ENCODE measurements at regions not wholly inside any gene's neighbourhood (a gene's known extent, or its start where the extent isn't known, plus 50 kb on each side); places are given as distances from the start of the nearest gene placed in this dataset.
A peak's percentile ranks its signal among the peaks of the same experiment; 100 is the strongest.

- no peak for ATAC-seq (ENCODE audit: low FRiP score)
- Histone ChIP-seq H3K27me3 (ENCODE audit: control insufficient read depth in 1 of 2, insufficient read depth in 2 of 2, low read length in 1 of 2) (no peaks in the 10 kb centered on the region), H3K27ac (ENCODE audit: low read depth in 1 of 2, low read length in 2 of 2) (no peak overlapping the region), H3K4me3 (ENCODE audit: low read length in 2 of 2) (no peak overlapping the region), H3K9me3 (ENCODE audit: control insufficient read depth, low read length) (no peaks in the 10 kb centered on the region), H3K36me3 (ENCODE audit: control insufficient read depth in 1 of 2, insufficient read depth in 2 of 2, low read length in 1 of 2) (no peaks in the 10 kb centered on the region), H3K4me1 (ENCODE audit: control insufficient read depth in 1 of 2, insufficient read depth in 2 of 2, low read length in 2 of 2) (no peaks in the 10 kb centered on the region)
- WGBS, 2 donors = 20 to 22% methylated on average over 11 of the region's 11 CpGs
- peak; percentile 11 to 57 for DNase-seq
- intact Hi-C loops (cut with DNase I) = no loop called here
These were observed 188.7 kb upstream of the SALL3 start for GRCh38 chr18:78790960-78791359.

GRCh38 chr18:78792094-78792493 lies 187.5 kb upstream of the SALL3 start:
- 94 to 96% methylated on average over 9 of the region's 9 CpGs for WGBS, 2 donors
- intact Hi-C loops (cut with DNase I) = no loop called here
- DNase-seq = peak; percentile 24 to 48

GRCh38 chr18:78792736-78793135 lies 186.9 kb upstream of the SALL3 start:
- no peak for ATAC-seq (ENCODE audit: low FRiP score)
- intact Hi-C loops (cut with DNase I) = no loop called here
- 98% methylated on average over 20 of the region's 20 CpGs for WGBS, 2 donors

More at GRCh38 chr18:78792094-78792493, 187.5 kb upstream of the SALL3 start:
- Histone ChIP-seq H3K4me1 (ENCODE audit: control insufficient read depth in 1 of 2, insufficient read depth in 2 of 2, low read length in 2 of 2) (no peaks in the 10 kb centered on the region), H3K9me3 (ENCODE audit: control insufficient read depth, low read length) (no peaks in the 10 kb centered on the region), H3K27ac (ENCODE audit: low read depth in 1 of 2, low read length in 2 of 2) (no peak overlapping the region), H3K4me3 (ENCODE audit: low read length in 2 of 2) (no peak overlapping the region), H3K27me3 (ENCODE audit: control insufficient read depth in 1 of 2, insufficient read depth in 2 of 2, low read length in 1 of 2) (no peaks in the 10 kb centered on the region), H3K36me3 (ENCODE audit: control insufficient read depth in 1 of 2, insufficient read depth in 2 of 2, low read length in 1 of 2) (no peaks in the 10 kb centered on the region)
- ATAC-seq (ENCODE audit: low FRiP score) = no peak

GRCh38 chr18:78793313-78794070 lies 186.1 kb upstream of the SALL3 start:
- intact Hi-C loops (cut with DNase I) = no loop called here
- DNase-seq (peak in 1 of 2 donors; percentile 23), ATAC-seq (ENCODE audit: low FRiP score) (no peak)
- WGBS, 2 donors = 91% methylated on average over 19 of the region's 19 CpGs
- no peaks in the 10 kb centered on the region for H3K4me1 ChIP-seq (ENCODE audit: control insufficient read depth in 1 of 2, insufficient read depth in 2 of 2, low read length in 2 of 2)
- H3K27me3 ChIP-seq (ENCODE audit: control insufficient read depth in 1 of 2, insufficient read depth in 2 of 2, low read length in 1 of 2) = no peaks in the 10 kb centered on the region
- no peaks in the 10 kb centered on the region for H3K9me3 ChIP-seq (ENCODE audit: control insufficient read depth, low read length)
- H3K27ac ChIP-seq (ENCODE audit: low read depth in 1 of 2, low read length in 2 of 2) = no peak overlapping the region
- no peaks in the 10 kb centered on the region for H3K36me3 ChIP-seq (ENCODE audit: control insufficient read depth in 1 of 2, insufficient read depth in 2 of 2, low read length in 1 of 2)
- no peak overlapping the region for H3K4me3 ChIP-seq (ENCODE audit: low read length in 2 of 2)

More at GRCh38 chr18:78792736-78793135, 186.9 kb upstream of the SALL3 start:
- no peaks in the 10 kb centered on the region for H3K9me3 ChIP-seq (ENCODE audit: control insufficient read depth, low read length)
- H3K27me3 ChIP-seq (ENCODE audit: control insufficient read depth in 1 of 2, insufficient read depth in 2 of 2, low read length in 1 of 2) = no peaks in the 10 kb centered on the region
- H3K4me1 ChIP-seq (ENCODE audit: control insufficient read depth in 1 of 2, insufficient read depth in 2 of 2, low read length in 2 of 2) = no peaks in the 10 kb centered on the region
- DNase-seq = peak in 1 of 2 donors; percentile 64
- H3K4me3 ChIP-seq (ENCODE audit: low read length in 2 of 2) = no peak overlapping the region
- H3K27ac ChIP-seq (ENCODE audit: low read depth in 1 of 2, low read length in 2 of 2) = no peak overlapping the region
- no peaks in the 10 kb centered on the region for H3K36me3 ChIP-seq (ENCODE audit: control insufficient read depth in 1 of 2, insufficient read depth in 2 of 2, low read length in 1 of 2)

- 78 to 84% methylated on average over 7 of the region's 7 CpGs for WGBS, 2 donors
- no peaks in the 10 kb centered on the region for H3K27me3 ChIP-seq (ENCODE audit: control insufficient read depth in 1 of 2, insufficient read depth in 2 of 2, low read length in 1 of 2)
- intact Hi-C loops (cut with DNase I) = no loop called here
- no peak overlapping the region for H3K4me3 ChIP-seq (ENCODE audit: low read length in 2 of 2)
- no peaks in the 10 kb centered on the region for H3K4me1 ChIP-seq (ENCODE audit: control insufficient read depth in 1 of 2, insufficient read depth in 2 of 2, low read length in 2 of 2)
- no peak overlapping the region for H3K27ac ChIP-seq (ENCODE audit: low read depth in 1 of 2, low read length in 2 of 2)
- ATAC-seq (ENCODE audit: low FRiP score) (no peak), DNase-seq (peak in 1 of 2 donors; percentile 57)
- H3K36me3 ChIP-seq (ENCODE audit: control insufficient read depth in 1 of 2, insufficient read depth in 2 of 2, low read length in 1 of 2) = no peaks in the 10 kb centered on the region
- H3K9me3 ChIP-seq (ENCODE audit: control insufficient read depth, low read length) = no peaks in the 10 kb centered on the region
These were observed 185.6 kb upstream of the SALL3 start for GRCh38 chr18:78794071-78794430.

GRCh38 chr18:78796693-78797455 lies 182.7 kb upstream of the SALL3 start:
- Histone ChIP-seq H3K4me1 (ENCODE audit: control insufficient read depth in 1 of 2, insufficient read depth in 2 of 2, low read length in 2 of 2) (no peaks in the 10 kb centered on the region), H3K27ac (ENCODE audit: low read depth in 1 of 2, low read length in 2 of 2) (no peak overlapping the region), H3K27me3 (ENCODE audit: control insufficient read depth in 1 of 2, insufficient read depth in 2 of 2, low read length in 1 of 2) (no peaks in the 10 kb centered on the region), H3K36me3 (ENCODE audit: control insufficient read depth in 1 of 2, insufficient read depth in 2 of 2, low read length in 1 of 2) (no peaks in the 10 kb centered on the region), H3K9me3 (ENCODE audit: control insufficient read depth, low read length) (no peaks in the 10 kb centered on the region), H3K4me3 (ENCODE audit: low read length in 2 of 2) (no peak overlapping the region)
- ATAC-seq (ENCODE audit: low FRiP score) = no peak
- intact Hi-C loops (cut with DNase I) = no loop called here
- DNase-seq = peak; percentile 32 to 52
- WGBS, 2 donors = 93% methylated on average over 67 of the region's 67 CpGs

GRCh38 chr18:78797499-78797898 lies 182.1 kb upstream of the SALL3 start:
- Histone ChIP-seq H3K9me3 (ENCODE audit: control insufficient read depth, low read length) (no peaks in the 10 kb centered on the region), H3K4me3 (ENCODE audit: low read length in 2 of 2) (no peak overlapping the region), H3K36me3 (ENCODE audit: control insufficient read depth in 1 of 2, insufficient read depth in 2 of 2, low read length in 1 of 2) (no peaks in the 10 kb centered on the region), H3K4me1 (ENCODE audit: control insufficient read depth in 1 of 2, insufficient read depth in 2 of 2, low read length in 2 of 2) (no peaks in the 10 kb centered on the region), H3K27me3 (ENCODE audit: control insufficient read depth in 1 of 2, insufficient read depth in 2 of 2, low read length in 1 of 2) (no peaks in the 10 kb centered on the region), H3K27ac (ENCODE audit: low read depth in 1 of 2, low read length in 2 of 2) (no peak overlapping the region)
- 92 to 94% methylated on average over 11 of the region's 11 CpGs for WGBS, 2 donors
- DNase-seq = peak; percentile 4 to 48
- no peak for ATAC-seq (ENCODE audit: low FRiP score)
- intact Hi-C loops (cut with DNase I) = no loop called here

- intact Hi-C loops (cut with DNase I) = no loop called here
- H3K27ac ChIP-seq (ENCODE audit: low read depth in 1 of 2, low read length in 2 of 2) = no peak overlapping the region
- no peaks in the 10 kb centered on the region for H3K9me3 ChIP-seq (ENCODE audit: control insufficient read depth, low read length)
- H3K27me3 ChIP-seq (ENCODE audit: control insufficient read depth in 1 of 2, insufficient read depth in 2 of 2, low read length in 1 of 2) = no peaks in the 10 kb centered on the region
- H3K4me1 ChIP-seq (ENCODE audit: control insufficient read depth in 1 of 2, insufficient read depth in 2 of 2, low read length in 2 of 2) = no peaks in the 10 kb centered on the region
- H3K36me3 ChIP-seq (ENCODE audit: control insufficient read depth in 1 of 2, insufficient read depth in 2 of 2, low read length in 1 of 2) = no peaks in the 10 kb centered on the region
- DNase-seq = peak; percentile 7 to 73
- peak; percentile 30 for ATAC-seq (ENCODE audit: low FRiP score)
- 89 to 93% methylated on average over 29 of the region's 29 CpGs for WGBS, 2 donors
- H3K4me3 ChIP-seq (ENCODE audit: low read length in 2 of 2) = no peak overlapping the region
These were observed 181.0 kb upstream of the SALL3 start for GRCh38 chr18:78798402-78799175.

Measured in aorta (tissue), 5 donors.